ENCODE measurements at regions not wholly inside any gene's neighbourhood (a gene's known extent, or its start where the extent isn't known, plus 50 kb on each side); places are given as distances from the start of the nearest gene placed in this dataset.
"Not testable (repeated sequence)": the region's sequence is repeated elsewhere in the genome, so short reads cannot be mapped to it uniquely, and the experiment has no call there.

GRCh38 chr5:92544036-92544435 lies 1037.0 kb downstream of the NR2F1-AS1 start:
- FAIRE-seq = no peak
- H3K4me1 ChIP-seq (ENCODE audit: control insufficient read depth in 2 of 3, insufficient read depth in 2 of 3, low read depth in 1 of 3, low read length in 3 of 3) = no peaks in the 10 kb centered on the region
- H3K4me3 ChIP-seq (ENCODE audit: low read length in 3 of 3) = no peak overlapping the region

GRCh38 chr5:92543201-92543600 lies 1037.8 kb downstream of the NR2F1-AS1 start:
- Histone ChIP-seq H3K9me3 (ENCODE audit: control insufficient read depth in 2 of 3, insufficient read depth in 1 of 3, low read length in 3 of 3) (peaks cover 0 to 2% (median 0%) of the 10 kb centered on the region in 3 donors), H3K4me1 (ENCODE audit: control insufficient read depth in 2 of 3, insufficient read depth in 2 of 3, low read depth in 1 of 3, low read length in 3 of 3) (no peaks in the 10 kb centered on the region), H3K27ac (ENCODE audit: low read depth in 2 of 2, low read length in 2 of 2) (no peak overlapping the region), H3K9ac (ENCODE audit: low read length in 3 of 3) (no peak overlapping the region), H3K36me3 (ENCODE audit: control insufficient read depth in 2 of 3, insufficient read depth in 3 of 3, low read length in 3 of 3) (no peaks in the 10 kb centered on the region), H3K27me3 (ENCODE audit: control insufficient read depth, insufficient read depth, low read length) (no peaks in the 10 kb centered on the region), H3K4me3 (ENCODE audit: low read length in 3 of 3) (no peak overlapping the region)
- FAIRE-seq (no peak), DNase-seq (no peak)
- intact Hi-C loops (cut with DNase I) = no loop called here
- no peak for TF ChIP-seq CTCF (IDR thresholded peaks at IDR 0.05; ENCODE audit: borderline replicate concordance, extremely low read depth, insufficient read depth)

More at GRCh38 chr5:92544036-92544435, 1037.0 kb downstream of the NR2F1-AS1 start:
- no peak overlapping the region for H3K9ac ChIP-seq (ENCODE audit: low read length in 3 of 3)
- H3K36me3 ChIP-seq (ENCODE audit: control insufficient read depth in 2 of 3, insufficient read depth in 3 of 3, low read length in 3 of 3) = no peaks in the 10 kb centered on the region
- H3K27me3 ChIP-seq (ENCODE audit: control insufficient read depth, insufficient read depth, low read length) = no peaks in the 10 kb centered on the region
- H3K27ac ChIP-seq (ENCODE audit: low read depth in 2 of 2, low read length in 2 of 2) = no peak overlapping the region
- intact Hi-C loops (cut with DNase I) = no loop called here
- DNase-seq = no peak
- TF ChIP-seq CTCF (IDR thresholded peaks at IDR 0.05; ENCODE audit: borderline replicate concordance, extremely low read depth, insufficient read depth) = no peak
- H3K9me3 ChIP-seq (ENCODE audit: control insufficient read depth in 2 of 3, insufficient read depth in 1 of 3, low read length in 3 of 3) = peaks cover 0 to 2% (median 0%) of the 10 kb centered on the region in 3 donors

- H3K4me1 ChIP-seq (ENCODE audit: control insufficient read depth in 2 of 3, insufficient read depth in 2 of 3, low read depth in 1 of 3, low read length in 3 of 3); H3K36me3 ChIP-seq (ENCODE audit: control insufficient read depth in 2 of 3, insufficient read depth in 3 of 3, low read length in 3 of 3); intact Hi-C loops (cut with DNase I); DNase-seq; H3K9ac ChIP-seq (ENCODE audit: low read length in 3 of 3); H3K4me3 ChIP-seq (ENCODE audit: low read length in 3 of 3); H3K27ac ChIP-seq (ENCODE audit: low read depth in 2 of 2, low read length in 2 of 2); FAIRE-seq; H3K27me3 ChIP-seq (ENCODE audit: control insufficient read depth, insufficient read depth, low read length); H3K9me3 ChIP-seq (ENCODE audit: control insufficient read depth in 2 of 3, insufficient read depth in 1 of 3, low read length in 3 of 3): not testable (repeated sequence)
Measured at GRCh38 chr5:92542017-92542416, 1039.0 kb downstream of the NR2F1-AS1 start.

- intact Hi-C loops (cut with DNase I) = no loop called here
- H3K27ac ChIP-seq (ENCODE audit: low read depth in 2 of 2, low read length in 2 of 2) = no peak overlapping the region
- no peaks in the 10 kb centered on the region for H3K36me3 ChIP-seq (ENCODE audit: control insufficient read depth in 2 of 3, insufficient read depth in 3 of 3, low read length in 3 of 3)
- no peaks in the 10 kb centered on the region for H3K27me3 ChIP-seq (ENCODE audit: control insufficient read depth, insufficient read depth, low read length)
- no peaks in the 10 kb centered on the region for H3K9me3 ChIP-seq (ENCODE audit: control insufficient read depth in 2 of 3, insufficient read depth in 1 of 3, low read length in 3 of 3)
- DNase-seq (no peak), FAIRE-seq (no peak)
- no peak for TF ChIP-seq CTCF (IDR thresholded peaks at IDR 0.05; ENCODE audit: borderline replicate concordance, extremely low read depth, insufficient read depth)
- H3K4me3 ChIP-seq (ENCODE audit: low read length in 3 of 3) = no peak overlapping the region
- no peaks in the 10 kb centered on the region for H3K4me1 ChIP-seq (ENCODE audit: control insufficient read depth in 2 of 3, insufficient read depth in 2 of 3, low read depth in 1 of 3, low read length in 3 of 3)
- no peak overlapping the region for H3K9ac ChIP-seq (ENCODE audit: low read length in 3 of 3)
Measured at GRCh38 chr5:92527311-92528078, 1053.5 kb downstream of the NR2F1-AS1 start.
